ENCODE measurements at regions not wholly inside any gene's neighbourhood (a gene's known extent, or its start where the extent isn't known, plus 50 kb on each side); places are given as distances from the start of the nearest gene placed in this dataset.

- no peak for TF ChIP-seq CREB5 (CRISPR knock-in tag; IDR thresholded peaks at IDR 0.05; ENCODE audit: low read depth)
- TF ChIP-seq PPARA (CRISPR knock-in tag; IDR thresholded peaks at IDR 0.05; ENCODE audit: borderline replicate concordance), result no peak
These were observed 115.1 kb upstream of the ARID1B start (continued) for GRCh38 chr6:156662025-156662445.

- TF ChIP-seq TSHZ2 (CRISPR knock-in tag; IDR thresholded peaks at IDR 0.05) (no peak), ZNF8 (CRISPR knock-in tag; IDR thresholded peaks at IDR 0.05) (no peak), PPARA (CRISPR knock-in tag; IDR thresholded peaks at IDR 0.05; ENCODE audit: borderline replicate concordance) (no peak), ARNTL (CRISPR knock-in tag; IDR thresholded peaks at IDR 0.05; ENCODE audit: borderline replicate concordance, low read depth) (no peak), CREB5 (CRISPR knock-in tag; IDR thresholded peaks at IDR 0.05; ENCODE audit: low read depth) (no peak), ZC3H10 (CRISPR knock-in tag; IDR thresholded peaks at IDR 0.05) (no peak), TCF4 (CRISPR knock-in tag; IDR thresholded peaks at IDR 0.05; ENCODE audit: borderline replicate concordance) (no peak), ZNF70 (CRISPR knock-in tag; IDR thresholded peaks at IDR 0.05) (no peak), CSDC2 (CRISPR knock-in tag; IDR thresholded peaks at IDR 0.05) (no peak), TOX (CRISPR knock-in tag; IDR thresholded peaks at IDR 0.05; ENCODE audit: borderline replicate concordance) (no peak), SNAI2 (CRISPR knock-in tag; IDR thresholded peaks at IDR 0.05) (no peak), ZFP30 (CRISPR knock-in tag; IDR thresholded peaks at IDR 0.05) (no peak), RARB (CRISPR knock-in tag; IDR thresholded peaks at IDR 0.05) (no peak), GLIS3 (CRISPR knock-in tag; IDR thresholded peaks at IDR 0.05) (no peak)
- ATAC-seq, result no peak
These were observed 116.8 kb upstream of the ARID1B start for GRCh38 chr6:156660389-156660788.

GRCh38 chr6:156659822-156660198 lies 117.4 kb upstream of the ARID1B start:
- no peak for TF ChIP-seq PATZ1 (CRISPR knock-in tag; IDR thresholded peaks at IDR 0.05; ENCODE audit: borderline replicate concordance)
- ATAC-seq, result no peak

- no peak; the same call in 2 of the 3 replicates for ATAC-seq
- TF ChIP-seq ZC3H10 (CRISPR knock-in tag; IDR thresholded peaks at IDR 0.05) (no peak), PATZ1 (CRISPR knock-in tag; IDR thresholded peaks at IDR 0.05; ENCODE audit: borderline replicate concordance) (no peak), ZFP3 (CRISPR knock-in tag; IDR thresholded peaks at IDR 0.05) (no peak), BACH2 (CRISPR knock-in tag; IDR thresholded peaks at IDR 0.05; ENCODE audit: borderline replicate concordance) (no peak), POU6F1 (CRISPR knock-in tag; IDR thresholded peaks at IDR 0.05; ENCODE audit: borderline replicate concordance, low read depth) (no peak), TOX (CRISPR knock-in tag; IDR thresholded peaks at IDR 0.05; ENCODE audit: borderline replicate concordance) (no peak), TCF4 (CRISPR knock-in tag; IDR thresholded peaks at IDR 0.05; ENCODE audit: borderline replicate concordance) (no peak), GLIS3 (CRISPR knock-in tag; IDR thresholded peaks at IDR 0.05) (no peak), OSR1 (CRISPR knock-in tag; IDR thresholded peaks at IDR 0.05) (no peak), CSDC2 (CRISPR knock-in tag; IDR thresholded peaks at IDR 0.05) (no peak), TSHZ2 (CRISPR knock-in tag; IDR thresholded peaks at IDR 0.05) (no peak), ZNF8 (CRISPR knock-in tag; IDR thresholded peaks at IDR 0.05) (no peak), SNAI2 (CRISPR knock-in tag; IDR thresholded peaks at IDR 0.05) (no peak)
These were observed 118.0 kb upstream of the ARID1B start for GRCh38 chr6:156658966-156659821.
